ENCODE measurements at regions not wholly inside any gene's neighbourhood (a gene's known extent, or its start where the extent isn't known, plus 50 kb on each side); places are given as distances from the start of the nearest gene placed in this dataset.
"Not testable (repeated sequence)": the region's sequence is repeated elsewhere in the genome, so short reads cannot be mapped to it uniquely, and the experiment has no call there.

- Histone ChIP-seq H3K4me2 (ENCODE audit: low read length) (no peak overlapping the region), H3K27me3 (ENCODE audit: control insufficient read depth, insufficient read depth, low read length) (no peaks in the 10 kb centered on the region), H3K4me3 (ENCODE audit: low read length) (no peak overlapping the region), H3K4me1 (ENCODE audit: control insufficient read depth, insufficient read depth, low read length) (no peaks in the 10 kb centered on the region), H3K9ac (ENCODE audit: low read depth, low read length) (no peak overlapping the region), H3K36me3 (ENCODE audit: insufficient read depth, low read length) (no peaks in the 10 kb centered on the region), H3K9me3 (replicated peaks; ENCODE audit: low read length) (peaks cover 3% of the 10 kb centered on the region)
Measured at GRCh38 chr11:23212807-23213206, 352.5 kb upstream of the CCDC179 start.

- no peaks in the 10 kb centered on the region for H3K36me3 ChIP-seq (ENCODE audit: insufficient read depth, low read length)
Measured at GRCh38 chr11:23217072-23217471, 356.8 kb upstream of the CCDC179 start.

GRCh38 chr11:23220086-23220485 lies 359.8 kb upstream of the CCDC179 start:
- not testable (repeated sequence) for H3K9me3 ChIP-seq (replicated peaks; ENCODE audit: low read length); H3K4me2 ChIP-seq (ENCODE audit: low read length); H3K4me3 ChIP-seq (ENCODE audit: low read length); H3K4me1 ChIP-seq (ENCODE audit: control insufficient read depth, insufficient read depth, low read length); H3K9ac ChIP-seq (ENCODE audit: low read depth, low read length); H3K27me3 ChIP-seq (ENCODE audit: control insufficient read depth, insufficient read depth, low read length); H3K36me3 ChIP-seq (ENCODE audit: insufficient read depth, low read length)

More at GRCh38 chr11:23217072-23217471, 356.8 kb upstream of the CCDC179 start:
- H3K9me3 ChIP-seq (replicated peaks; ENCODE audit: low read length), result no peaks in the 10 kb centered on the region
- H3K4me2 ChIP-seq (ENCODE audit: low read length), result no peak overlapping the region
- H3K4me1 ChIP-seq (ENCODE audit: control insufficient read depth, insufficient read depth, low read length), result no peaks in the 10 kb centered on the region
- H3K9ac ChIP-seq (ENCODE audit: low read depth, low read length), result no peak overlapping the region
- H3K4me3 ChIP-seq (ENCODE audit: low read length), result no peak overlapping the region
- H3K27me3 ChIP-seq (ENCODE audit: control insufficient read depth, insufficient read depth, low read length), result no peaks in the 10 kb centered on the region

- Histone ChIP-seq H3K9me3 (replicated peaks; ENCODE audit: low read length) (peaks cover 3% of the 10 kb centered on the region), H3K27me3 (ENCODE audit: control insufficient read depth, insufficient read depth, low read length) (no peaks in the 10 kb centered on the region), H3K36me3 (ENCODE audit: insufficient read depth, low read length) (no peaks in the 10 kb centered on the region)
Measured at GRCh38 chr11:23221366-23221765, 361.1 kb upstream of the CCDC179 start.

GRCh38 chr11:23226331-23227077 lies 366.2 kb upstream of the CCDC179 start:
- Histone ChIP-seq H3K36me3 (ENCODE audit: insufficient read depth, low read length) (no peaks in the 10 kb centered on the region), H3K9me3 (replicated peaks; ENCODE audit: low read length) (peaks cover 6% of the 10 kb centered on the region), H3K4me3 (ENCODE audit: low read length) (no peak overlapping the region)

More at GRCh38 chr11:23221366-23221765, 361.1 kb upstream of the CCDC179 start:
- Histone ChIP-seq H3K4me3 (ENCODE audit: low read length) (no peak overlapping the region), H3K4me1 (ENCODE audit: control insufficient read depth, insufficient read depth, low read length) (no peaks in the 10 kb centered on the region), H3K4me2 (ENCODE audit: low read length) (no peak overlapping the region), H3K9ac (ENCODE audit: low read depth, low read length) (no peak overlapping the region)

GRCh38 chr11:23227078-23227445 lies 366.8 kb upstream of the CCDC179 start:
- Histone ChIP-seq H3K4me2 (ENCODE audit: low read length) (no peak overlapping the region), H3K4me3 (ENCODE audit: low read length) (no peak overlapping the region), H3K4me1 (ENCODE audit: control insufficient read depth, insufficient read depth, low read length) (no peaks in the 10 kb centered on the region), H3K36me3 (ENCODE audit: insufficient read depth, low read length) (no peaks in the 10 kb centered on the region), H3K9me3 (replicated peaks; ENCODE audit: low read length) (peaks cover 6% of the 10 kb centered on the region), H3K27me3 (ENCODE audit: control insufficient read depth, insufficient read depth, low read length) (no peaks in the 10 kb centered on the region), H3K9ac (ENCODE audit: low read depth, low read length) (no peak overlapping the region)

More at GRCh38 chr11:23226331-23227077, 366.2 kb upstream of the CCDC179 start:
- no peaks in the 10 kb centered on the region for H3K4me1 ChIP-seq (ENCODE audit: control insufficient read depth, insufficient read depth, low read length)
- no peak overlapping the region for H3K9ac ChIP-seq (ENCODE audit: low read depth, low read length)
- H3K27me3 ChIP-seq (ENCODE audit: control insufficient read depth, insufficient read depth, low read length), result no peaks in the 10 kb centered on the region
- no peak overlapping the region for H3K4me2 ChIP-seq (ENCODE audit: low read length)

- Histone ChIP-seq H3K9me3 (replicated peaks; ENCODE audit: low read length) (peaks cover 2% of the 10 kb centered on the region), H3K4me2 (ENCODE audit: low read length) (no peak overlapping the region), H3K4me1 (ENCODE audit: control insufficient read depth, insufficient read depth, low read length) (no peaks in the 10 kb centered on the region), H3K9ac (ENCODE audit: low read depth, low read length) (no peak overlapping the region), H3K27me3 (ENCODE audit: control insufficient read depth, insufficient read depth, low read length) (no peaks in the 10 kb centered on the region), H3K36me3 (ENCODE audit: insufficient read depth, low read length) (no peaks in the 10 kb centered on the region), H3K4me3 (ENCODE audit: low read length) (no peak overlapping the region)
Measured at GRCh38 chr11:23232652-23233051, 372.4 kb upstream of the CCDC179 start.

- Histone ChIP-seq H3K27me3 (ENCODE audit: control insufficient read depth, insufficient read depth, low read length) (no peaks in the 10 kb centered on the region), H3K9ac (ENCODE audit: low read depth, low read length) (no peak overlapping the region), H3K4me2 (ENCODE audit: low read length) (no peak overlapping the region), H3K4me3 (ENCODE audit: low read length) (no peak overlapping the region), H3K9me3 (replicated peaks; ENCODE audit: low read length) (no peaks in the 10 kb centered on the region), H3K36me3 (ENCODE audit: insufficient read depth, low read length) (no peaks in the 10 kb centered on the region), H3K4me1 (ENCODE audit: control insufficient read depth, insufficient read depth, low read length) (no peaks in the 10 kb centered on the region)
Measured at GRCh38 chr11:23233075-23233474, 372.8 kb upstream of the CCDC179 start.

- Histone ChIP-seq H3K36me3 (ENCODE audit: insufficient read depth, low read length) (no peaks in the 10 kb centered on the region), H3K9ac (ENCODE audit: low read depth, low read length) (no peak overlapping the region), H3K4me3 (ENCODE audit: low read length) (no peak overlapping the region)
Measured at GRCh38 chr11:23236826-23237555, 376.7 kb upstream of the CCDC179 start.

GRCh38 chr11:23252426-23252825 lies 392.2 kb upstream of the CCDC179 start:
- Histone ChIP-seq H3K9ac (ENCODE audit: low read depth, low read length) (no peak overlapping the region), H3K27me3 (ENCODE audit: control insufficient read depth, insufficient read depth, low read length) (no peaks in the 10 kb centered on the region), H3K4me1 (ENCODE audit: control insufficient read depth, insufficient read depth, low read length) (no peaks in the 10 kb centered on the region), H3K4me2 (ENCODE audit: low read length) (no peak overlapping the region), H3K36me3 (ENCODE audit: insufficient read depth, low read length) (no peaks in the 10 kb centered on the region), H3K9me3 (replicated peaks; ENCODE audit: low read length) (no peaks in the 10 kb centered on the region), H3K4me3 (ENCODE audit: low read length) (no peak overlapping the region)

More at GRCh38 chr11:23236826-23237555, 376.7 kb upstream of the CCDC179 start:
- Histone ChIP-seq H3K27me3 (ENCODE audit: control insufficient read depth, insufficient read depth, low read length) (no peaks in the 10 kb centered on the region), H3K9me3 (replicated peaks; ENCODE audit: low read length) (no peaks in the 10 kb centered on the region), H3K4me1 (ENCODE audit: control insufficient read depth, insufficient read depth, low read length) (no peaks in the 10 kb centered on the region), H3K4me2 (ENCODE audit: low read length) (no peak overlapping the region)

GRCh38 chr11:23257088-23257487 lies 396.8 kb upstream of the CCDC179 start:
- no peak overlapping the region for H3K4me3 ChIP-seq (ENCODE audit: low read length)
- H3K4me2 ChIP-seq (ENCODE audit: low read length), result no peak overlapping the region
- no peaks in the 10 kb centered on the region for H3K27me3 ChIP-seq (ENCODE audit: control insufficient read depth, insufficient read depth, low read length)
- H3K4me1 ChIP-seq (ENCODE audit: control insufficient read depth, insufficient read depth, low read length), result no peaks in the 10 kb centered on the region
- no peak overlapping the region for H3K9ac ChIP-seq (ENCODE audit: low read depth, low read length)
- no peaks in the 10 kb centered on the region for H3K36me3 ChIP-seq (ENCODE audit: insufficient read depth, low read length)
- no peaks in the 10 kb centered on the region for H3K9me3 ChIP-seq (replicated peaks; ENCODE audit: low read length)

GRCh38 chr11:23257556-23257955 lies 397.3 kb upstream of the CCDC179 start:
- no peaks in the 10 kb centered on the region for H3K27me3 ChIP-seq (ENCODE audit: control insufficient read depth, insufficient read depth, low read length)
- no peak overlapping the region for H3K4me3 ChIP-seq (ENCODE audit: low read length)
- no peaks in the 10 kb centered on the region for H3K36me3 ChIP-seq (ENCODE audit: insufficient read depth, low read length)
- H3K4me1 ChIP-seq (ENCODE audit: control insufficient read depth, insufficient read depth, low read length), result no peaks in the 10 kb centered on the region
- H3K9me3 ChIP-seq (replicated peaks; ENCODE audit: low read length), result no peaks in the 10 kb centered on the region
- H3K9ac ChIP-seq (ENCODE audit: low read depth, low read length), result no peak overlapping the region
- no peak overlapping the region for H3K4me2 ChIP-seq (ENCODE audit: low read length)

Data from skeletal muscle satellite cell (primary cell).